Loucy (cell line): ENCODE measurements at regions not wholly inside any gene's neighbourhood (a gene's known extent, or its start where the extent isn't known, plus 50 kb on each side); places are given as distances from the start of the nearest gene placed in this dataset.

Experiments
- H2AFZ ChIP-seq: fragments of 200-600 bp; sonication (generic); 2 replicates; pipeline ENCODE4 v1.6.0; 2016; ENCODE audit warnings: antibody characterized with exemption, mild to moderate bottlenecking, low read length, moderate library complexity
- H3F3A ChIP-seq: fragments of 200-600 bp; 2 replicates; pipeline ENCODE4 v1.6.0; 2016; ENCODE audit warnings: antibody characterized with exemption, low read depth, mild to moderate bottlenecking
- H3K27me3 ChIP-seq: fragments of 200-600 bp; sonication (generic); 2 replicates; pipeline ENCODE4 v1.6.1; 2014; ENCODE audit warnings: low read length, mild to moderate bottlenecking; ENCODE audit not compliant: insufficient read depth, poor library complexity, severe bottlenecking
- H3K36me3 ChIP-seq: fragments of 200-600 bp; sonication (generic); 2 replicates; pipeline ENCODE4 v1.6.1; 2016; ENCODE audit warnings: low read length; ENCODE audit not compliant: insufficient read depth
- H3K4me1 ChIP-seq: fragments of 200-600 bp; sonication (generic); 2 replicates; pipeline ENCODE4 v1.5.1; 2014; ENCODE audit warnings: low read length, mild to moderate bottlenecking; ENCODE audit not compliant: insufficient read depth, poor library complexity, severe bottlenecking
- H3K4me2 ChIP-seq: fragments of 200-600 bp; sonication (generic); 2 replicates; pipeline ENCODE4 v1.6.0; 2014; ENCODE audit warnings: antibody characterized with exemption, low read length, low read depth, mild to moderate bottlenecking; ENCODE audit not compliant: poor library complexity, severe bottlenecking
- H3K4me3 ChIP-seq: fragments of 200-600 bp; sonication (generic); 2 replicates; pipeline ENCODE4 v1.5.1; 2014; ENCODE audit warnings: low read length, mild to moderate bottlenecking, mixed read lengths; ENCODE audit not compliant: poor library complexity, severe bottlenecking
- H3K79me2 ChIP-seq: fragments of 200-600 bp; sonication (generic); 2 replicates; pipeline ENCODE4 v1.6.1; 2014; ENCODE audit warnings: low read length; ENCODE audit not compliant: insufficient read depth
- H3K9ac ChIP-seq: fragments of 200-600 bp; sonication (generic); 2 replicates; pipeline ENCODE4 v1.6.0; 2014; ENCODE audit warnings: mild to moderate bottlenecking, low read depth, low read length, moderate library complexity; ENCODE audit not compliant: poor library complexity, severe bottlenecking
- H3K9me2 ChIP-seq: fragments of 200-600 bp; sonication (generic); replicated peaks from 2 replicates; pipeline ENCODE4 v1.6.1; 2016; ENCODE audit warnings: low read depth, low read length, mixed read lengths
- H3K9me3 ChIP-seq: fragments of 200-600 bp; sonication (generic); 2 replicates; pipeline ENCODE4 v1.6.1; 2014; ENCODE audit warnings: mild to moderate bottlenecking, antibody characterized with exemption, low read length, low read depth; ENCODE audit not compliant: insufficient read depth
- H4K20me1 ChIP-seq: fragments of 200-600 bp; sonication (generic); 2 replicates; pipeline ENCODE4 v1.6.0; 2014; ENCODE audit warnings: antibody characterized with exemption, low read length, mild to moderate bottlenecking; ENCODE audit not compliant: insufficient read depth, poor library complexity, severe bottlenecking
- CTCF ChIP-seq: fragments of 200-600 bp; sonication (generic); conservative IDR thresholded peaks from 2 replicates; pipeline ENCODE4 v1.5.1; 2014; ENCODE audit warnings: mild to moderate bottlenecking, antibody characterized with exemption, low read length
- EZH2phosphoT487 ChIP-seq: fragments of 200-600 bp; IDR thresholded peaks from 2 replicates; pipeline ENCODE4 v1.6.1; 2018; ENCODE audit warnings: antibody characterized with exemption, mild to moderate bottlenecking, moderate library complexity, borderline replicate concordance

GRCh38 chr10:131590567-131590966, 279.0 kb upstream of the TCERG1L start:
- Histone ChIP-seq H3K79me2 (no peaks in the 10 kb centered on the region), H3K4me1 (no peaks in the 10 kb centered on the region), H3K4me2 (no peak overlapping the region), H3F3A (no peaks in the 10 kb centered on the region), H3K27me3 (no peaks in the 10 kb centered on the region), H3K4me3 (no peak overlapping the region), H4K20me1 (no peaks in the 10 kb centered on the region), H3K36me3 (no peaks in the 10 kb centered on the region), H2AFZ (no peak overlapping the region), H3K9me3 (peaks cover 4% of the 10 kb centered on the region; the same call in 1 of the 2 replicates), H3K9ac (no peak overlapping the region), H3K9me2 (no peaks in the 10 kb centered on the region)
- TF ChIP-seq EZH2phosphoT487 (no peak), CTCF (no peak)

GRCh38 chr10:131591936-131592335, 280.4 kb upstream of the TCERG1L start:
- H3K4me1 ChIP-seq: no peaks in the 10 kb centered on the region
- H3K4me3 ChIP-seq: no peak overlapping the region
- no peaks in the 10 kb centered on the region for H3K36me3 ChIP-seq
- H3K27me3 ChIP-seq: no peaks in the 10 kb centered on the region
- H4K20me1 ChIP-seq: no peaks in the 10 kb centered on the region
- H3K9me2 ChIP-seq: no peaks in the 10 kb centered on the region
- TF ChIP-seq CTCF (no peak), EZH2phosphoT487 (no peak)
- H3K4me2 ChIP-seq: no peak overlapping the region
- H3K79me2 ChIP-seq: no peaks in the 10 kb centered on the region
- no peak overlapping the region for H3K9ac ChIP-seq
- H3F3A ChIP-seq: no peaks in the 10 kb centered on the region
- no peak overlapping the region for H2AFZ ChIP-seq
- peaks cover 4% of the 10 kb centered on the region; the same call in 1 of the 2 replicates for H3K9me3 ChIP-seq

GRCh38 chr10:131609176-131609575, 291.6 kb upstream of the PPP2R2D start:
- no peaks in the 10 kb centered on the region for H3K79me2 ChIP-seq
- no peaks in the 10 kb centered on the region for H4K20me1 ChIP-seq
- no peak overlapping the region for H3K9ac ChIP-seq
- no peak overlapping the region for H3K4me2 ChIP-seq
- no peaks in the 10 kb centered on the region for H3K9me2 ChIP-seq
- H3K27me3 ChIP-seq: no peaks in the 10 kb centered on the region
- H3F3A ChIP-seq: no peaks in the 10 kb centered on the region
- H2AFZ ChIP-seq: no peak overlapping the region
- no peaks in the 10 kb centered on the region for H3K36me3 ChIP-seq
- no peak overlapping the region for H3K4me3 ChIP-seq
- H3K4me1 ChIP-seq: peaks cover 7% of the 10 kb centered on the region
- TF ChIP-seq CTCF (no peak), EZH2phosphoT487 (no peak)
- no peaks in the 10 kb centered on the region; the same call in 1 of the 2 replicates for H3K9me3 ChIP-seq
